ENCODE measurements at regions not wholly inside any gene's neighbourhood (a gene's known extent, or its start where the extent isn't known, plus 50 kb on each side); places are given as distances from the start of the nearest gene placed in this dataset.

DNA sequence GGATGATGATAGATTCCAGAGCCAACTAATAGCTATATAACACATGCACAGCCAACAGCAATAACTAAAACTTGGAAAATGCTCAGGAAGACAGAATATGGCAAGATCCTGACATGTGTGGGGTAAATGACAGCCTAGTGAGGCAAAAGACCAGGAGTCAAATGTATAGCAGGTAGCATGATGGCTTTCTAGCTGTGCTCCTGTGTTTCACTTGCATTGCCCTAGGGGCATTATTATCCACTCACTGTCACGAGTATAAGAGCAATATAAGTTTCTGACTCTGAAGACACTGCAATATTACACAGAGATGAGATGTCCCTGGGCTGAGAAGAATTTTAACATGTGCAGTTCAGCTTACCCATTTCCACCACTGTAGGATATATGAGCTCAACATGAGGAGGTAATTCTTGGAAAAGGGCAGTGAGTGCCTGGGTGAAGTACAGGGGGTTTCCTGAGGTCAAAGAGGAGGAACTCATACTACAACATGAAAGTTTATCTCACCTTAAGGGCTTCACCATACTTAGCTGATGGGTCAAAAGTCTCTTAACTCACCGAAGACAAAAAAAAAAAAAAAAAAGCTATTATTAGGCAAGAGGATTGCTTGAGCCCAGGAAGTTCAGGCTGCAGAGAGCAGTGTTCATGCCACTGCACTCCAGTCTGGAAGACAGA lies 1385.6 kb upstream of the SLC39A10 start:
- no peak for DNase-seq (ENCODE audit: low spot score)

DNA sequence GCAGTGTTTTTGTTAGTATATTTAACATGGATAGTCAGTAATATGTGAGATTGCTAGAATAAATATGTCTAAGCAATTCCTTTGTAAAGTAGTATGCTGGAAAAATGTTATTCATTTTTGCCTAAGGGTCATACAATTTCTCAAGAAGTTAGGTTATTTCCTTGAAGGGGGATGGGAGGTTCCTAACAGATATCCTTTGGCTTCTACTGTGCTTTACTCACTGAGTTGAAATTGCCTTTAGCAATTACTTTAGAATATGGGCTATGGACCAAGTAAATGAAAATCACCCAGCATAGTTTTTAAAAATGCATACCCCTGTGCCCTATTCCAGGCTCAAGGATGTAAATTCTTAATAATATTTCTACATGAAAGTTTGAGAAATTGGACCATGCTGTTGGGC lies 1386.4 kb upstream of the SLC39A10 start:
- DNase-seq (ENCODE audit: low spot score), result no peak

DNA sequence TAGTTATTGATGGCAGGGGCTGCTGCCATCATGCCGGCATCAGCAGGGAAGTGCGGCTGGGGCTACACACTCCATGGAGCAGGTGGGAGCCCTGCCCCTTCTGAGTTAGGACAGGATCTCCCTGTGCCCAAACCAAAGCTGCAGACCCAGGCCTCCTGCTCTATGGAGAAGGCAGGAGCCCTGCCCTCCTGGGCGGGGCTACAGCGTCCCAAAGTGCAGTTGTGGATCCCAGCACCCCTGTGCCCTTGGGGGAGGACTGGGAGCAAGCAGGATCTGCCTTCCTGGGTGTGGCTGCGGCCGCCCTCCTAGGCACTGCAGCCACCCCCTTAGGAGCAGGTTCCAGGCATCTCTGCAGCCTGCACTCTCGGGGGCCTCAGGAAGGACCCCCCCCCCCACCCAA lies 1392.4 kb upstream of the SLC39A10 start:
- no peak for DNase-seq (ENCODE audit: low spot score)

DNA sequence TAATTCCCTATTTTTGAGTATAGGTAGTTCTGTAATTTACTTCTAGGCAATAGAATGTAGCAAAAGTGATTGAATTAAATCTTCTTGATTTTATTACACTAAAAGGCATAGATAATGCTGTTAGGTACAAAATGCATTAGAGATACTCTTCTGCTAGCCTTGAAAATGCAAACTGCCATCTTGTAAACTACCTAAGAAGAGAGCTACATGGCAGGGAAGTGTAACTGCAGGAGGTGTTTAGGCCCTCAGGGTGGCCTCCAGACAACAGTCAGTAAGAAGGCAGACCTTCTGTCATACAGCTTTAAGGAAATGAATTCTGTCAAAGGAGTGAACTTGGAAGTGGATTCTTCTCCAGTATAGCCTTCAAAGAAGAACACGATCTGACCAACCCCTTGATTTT lies 1396.8 kb upstream of the SLC39A10 start:
- DNase-seq (ENCODE audit: low spot score), result no peak

DNA sequence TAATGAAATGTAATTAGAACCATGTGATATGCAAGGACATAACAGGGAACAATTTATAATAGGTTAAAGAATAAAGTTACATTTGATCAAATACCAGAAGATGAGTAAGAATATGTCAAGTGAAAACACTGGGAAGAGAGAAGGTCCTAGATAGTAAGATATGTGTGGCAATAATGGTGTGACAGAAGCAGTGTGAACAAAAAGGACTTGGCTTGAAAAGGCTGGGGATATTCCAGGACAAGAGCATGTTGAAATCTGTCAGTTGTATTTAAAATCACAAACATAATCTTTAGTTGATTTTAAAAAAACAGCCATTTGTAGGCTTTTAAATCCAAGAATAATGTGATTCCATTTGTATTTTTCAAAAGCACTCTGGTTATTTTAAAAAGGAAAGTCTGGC lies 1399.9 kb upstream of the SLC39A10 start:
- DNase-seq (ENCODE audit: low spot score), result no peak

DNA sequence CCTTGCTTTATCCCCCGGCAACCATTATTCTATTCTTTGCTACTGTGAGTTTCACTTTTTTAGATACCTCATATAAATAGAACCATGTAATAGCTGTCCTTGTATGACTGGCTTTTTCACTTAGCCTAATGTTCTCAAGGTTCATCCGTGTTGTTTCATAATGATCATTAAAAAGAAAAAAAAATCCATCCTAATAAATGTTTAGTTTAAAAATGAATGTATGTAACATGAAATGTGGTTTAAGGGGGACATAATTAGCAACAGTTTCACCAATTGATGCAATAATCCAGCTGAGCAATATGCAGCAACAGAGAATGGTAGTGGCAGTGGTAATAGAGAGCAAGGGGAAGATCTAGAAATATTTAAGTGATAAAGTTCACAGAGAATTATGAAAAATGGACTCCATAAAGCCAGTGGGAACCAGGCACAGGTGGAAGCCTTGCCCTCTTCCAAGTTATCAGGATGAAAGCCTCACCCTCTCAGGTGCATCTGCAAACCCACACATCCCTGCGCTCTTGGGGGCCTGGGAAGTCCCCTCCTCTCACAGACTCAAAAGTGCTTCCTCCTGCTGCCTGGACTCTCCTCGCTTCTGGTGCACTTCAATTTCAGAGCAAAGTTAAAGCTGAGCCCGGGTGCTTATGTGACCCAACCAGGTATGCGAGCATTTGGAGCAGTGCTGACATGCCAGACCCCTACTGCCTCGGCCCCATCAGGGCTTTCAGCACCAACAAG lies 1403.3 kb upstream of the SLC39A10 start:
- no peak for DNase-seq (ENCODE audit: low spot score)

DNA sequence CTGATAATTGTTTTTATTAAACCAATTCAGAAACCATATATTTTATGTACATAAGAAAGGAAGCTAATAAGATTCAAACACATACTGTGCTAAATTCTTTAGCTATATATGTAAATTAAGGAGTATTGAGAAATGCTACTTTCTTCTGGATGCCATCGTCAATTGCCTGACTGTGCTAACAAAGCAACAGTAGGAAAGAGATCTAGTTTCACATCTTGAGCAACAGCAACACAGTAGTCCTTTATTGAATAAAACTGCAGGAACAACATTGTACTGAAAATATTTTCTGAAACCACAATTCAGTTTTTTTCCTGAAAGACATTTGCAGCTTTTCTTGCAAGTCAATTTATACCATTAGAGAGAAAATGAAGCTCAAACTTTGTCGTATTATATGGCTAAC lies 1404.9 kb upstream of the SLC39A10 start:
- no peak for DNase-seq (ENCODE audit: low spot score)

DNA sequence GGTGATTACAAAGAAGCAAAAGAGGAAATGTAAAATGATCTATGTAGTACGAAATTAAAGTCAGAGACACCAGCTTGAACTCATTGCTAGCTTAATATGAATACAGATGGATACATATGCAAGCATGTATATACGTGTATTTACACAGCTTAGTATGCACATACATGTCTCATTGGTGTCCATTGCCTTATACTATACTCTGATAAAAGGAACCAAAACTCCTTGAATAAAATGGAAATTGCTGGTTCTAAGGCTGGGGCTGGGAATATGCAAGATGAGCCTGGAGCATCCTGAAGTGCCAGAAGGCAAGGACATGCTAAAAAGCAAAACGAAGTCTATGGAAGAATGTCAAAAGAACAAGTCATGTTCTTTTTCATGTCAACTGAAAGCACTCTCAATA lies 1424.4 kb upstream of the SLC39A10 start:
- DNase-seq (ENCODE audit: low spot score), result no peak

DNA sequence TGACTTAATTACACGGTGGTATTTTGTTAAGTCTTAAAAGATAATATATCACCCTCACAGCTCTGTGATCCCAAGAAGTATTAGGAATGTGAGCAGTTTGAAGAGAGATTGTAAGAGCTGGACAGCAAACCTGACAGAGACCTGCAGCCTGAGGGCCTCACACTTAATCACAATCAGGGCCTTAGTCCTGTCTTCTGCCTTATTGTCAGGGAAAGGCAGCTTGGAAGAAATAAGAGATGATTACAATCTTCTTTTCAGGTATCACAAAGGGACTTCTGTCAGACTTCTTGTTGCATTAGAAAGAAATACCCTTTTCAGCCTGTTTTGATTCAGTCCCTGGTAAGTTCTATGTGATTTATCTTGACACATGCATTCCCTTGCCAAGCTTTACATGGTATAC lies 1433.8 kb upstream of the SLC39A10 start:
- DNase-seq (ENCODE audit: low spot score), result no peak

DNA sequence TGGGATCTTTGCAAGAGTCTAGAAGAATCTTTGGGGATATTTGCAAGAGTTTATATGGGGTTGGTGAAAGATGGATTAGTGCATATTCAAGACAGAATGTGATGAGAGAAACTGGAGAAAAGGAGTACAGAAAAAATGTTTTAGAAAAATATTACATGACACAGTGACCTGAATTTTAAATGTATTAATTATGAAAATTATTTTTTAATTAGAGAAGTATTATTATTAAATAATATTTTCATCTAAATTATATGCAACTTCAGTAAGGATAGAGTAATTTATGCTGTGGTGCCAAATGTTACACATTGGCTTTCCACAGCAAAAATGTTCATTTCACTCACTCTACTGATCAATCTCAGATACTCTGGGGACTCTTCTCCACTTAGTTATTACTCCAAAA lies 1442.8 kb upstream of the SLC39A10 start:
- DNase-seq (ENCODE audit: low spot score), result no peak

DNA sequence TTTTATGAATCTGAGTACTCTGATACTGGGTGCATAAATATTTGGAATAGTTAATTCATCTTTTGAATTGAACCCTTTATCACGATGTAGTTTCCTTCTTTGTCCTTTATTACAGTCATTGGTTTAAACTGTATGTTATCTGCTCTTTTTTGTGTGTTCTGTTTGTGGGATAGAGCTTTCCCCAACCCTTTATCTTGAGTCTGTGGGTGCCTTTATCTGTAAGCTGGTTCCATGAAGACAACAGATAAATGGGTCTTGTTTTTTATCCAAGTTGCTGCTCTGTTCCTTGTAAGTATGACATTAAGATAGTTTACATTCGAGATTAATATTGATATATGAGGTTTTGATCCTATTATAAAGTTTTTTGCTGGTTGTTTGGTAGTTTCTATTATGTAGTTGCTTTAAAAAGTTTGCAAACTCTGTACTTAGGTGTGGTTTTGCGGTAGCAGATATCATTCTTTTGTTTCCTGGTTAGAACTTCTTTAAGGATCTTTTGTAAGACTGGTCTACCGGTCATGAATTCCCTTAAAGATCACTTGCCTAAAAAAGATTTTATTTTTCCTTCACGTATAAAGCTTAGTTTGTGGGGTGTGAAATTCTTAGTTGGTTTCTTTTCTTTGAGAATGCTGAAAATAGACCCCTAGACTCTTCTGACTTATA lies 1451.3 kb upstream of the SLC39A10 start:
- DNase-seq (ENCODE audit: low spot score), result no peak

DNA sequence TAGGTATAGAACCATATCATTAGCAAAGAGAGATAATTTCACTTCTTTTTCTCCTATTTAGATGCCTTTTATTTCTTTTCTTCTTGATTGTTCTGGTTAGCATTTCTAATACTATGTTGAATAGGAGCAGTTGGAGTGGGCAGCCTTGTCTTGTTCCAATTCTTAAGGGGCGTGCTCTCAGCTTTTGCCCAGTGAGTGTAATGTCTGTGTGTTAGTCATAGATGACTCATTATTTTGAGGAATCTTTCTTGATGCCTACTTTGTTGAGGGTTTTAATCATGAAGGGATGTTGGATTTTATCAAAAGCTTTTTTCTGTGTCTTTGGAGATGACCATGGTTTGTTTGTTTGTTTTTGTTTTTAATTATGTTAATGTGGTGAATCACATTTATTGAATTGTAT lies 1453.1 kb upstream of the SLC39A10 start:
- DNase-seq (ENCODE audit: low spot score), result no peak

DNA sequence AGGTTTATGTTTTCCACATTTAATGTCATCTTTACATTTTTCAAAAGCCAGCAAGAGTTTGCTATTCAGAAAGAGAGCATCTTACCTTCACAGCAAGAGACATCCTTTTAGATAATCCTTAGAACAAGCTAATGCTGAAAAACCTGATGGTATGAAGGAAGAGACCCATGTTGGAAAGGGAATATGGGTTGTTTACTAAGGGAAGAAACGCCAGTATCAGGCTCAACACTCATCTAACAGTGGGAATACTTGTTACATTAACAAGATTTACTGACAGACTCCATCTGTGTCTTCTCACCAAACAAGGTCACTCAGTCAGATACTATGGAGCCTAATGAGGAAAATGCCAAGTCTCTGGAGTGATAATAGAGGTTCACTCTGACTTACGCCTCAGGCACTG lies 1474.1 kb upstream of the SLC39A10 start:
- DNase-seq (ENCODE audit: low spot score), result no peak

DNA sequence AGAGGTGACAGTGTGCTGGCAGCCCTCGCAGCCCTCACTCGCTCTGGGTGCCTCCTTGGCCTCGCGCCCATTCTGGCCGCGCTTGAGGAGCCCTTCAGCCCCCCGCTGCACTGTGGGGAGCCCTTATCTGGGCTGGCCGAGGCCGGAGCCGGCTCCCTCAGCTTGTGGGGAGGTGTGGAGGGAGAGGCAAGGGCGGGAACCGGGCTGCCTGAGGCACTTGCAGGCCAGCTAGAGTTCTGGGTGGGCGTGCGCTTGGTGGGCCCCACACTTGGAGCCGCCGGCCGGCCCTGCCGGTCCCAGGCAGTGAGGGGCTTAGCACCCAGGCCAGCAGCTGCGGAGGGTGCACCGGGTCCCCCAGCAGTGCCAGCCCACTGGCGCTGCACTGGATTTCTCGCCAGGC lies 1480.9 kb upstream of the SLC39A10 start:
- DNase-seq (ENCODE audit: low spot score), result no peak

DNA sequence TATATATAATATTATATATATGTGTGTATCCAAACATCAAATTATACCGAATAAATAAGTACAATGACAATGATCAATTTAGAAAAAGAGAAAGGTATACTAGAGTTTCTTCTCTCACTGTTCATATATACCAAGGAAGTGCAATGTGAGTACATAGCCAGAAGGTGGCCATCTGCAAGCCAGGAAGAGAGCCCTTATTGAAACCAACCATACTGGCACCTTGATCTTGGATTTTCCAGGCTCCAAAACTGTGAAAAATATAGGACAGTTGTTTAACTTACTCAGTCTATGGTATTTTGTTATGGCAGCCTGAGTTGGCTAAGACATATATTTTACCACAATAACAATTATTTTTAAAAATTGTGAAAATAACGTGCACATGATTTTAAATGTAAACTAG lies 1490.2 kb upstream of the SLC39A10 start:
- DNase-seq (ENCODE audit: low spot score), result no peak

DNA sequence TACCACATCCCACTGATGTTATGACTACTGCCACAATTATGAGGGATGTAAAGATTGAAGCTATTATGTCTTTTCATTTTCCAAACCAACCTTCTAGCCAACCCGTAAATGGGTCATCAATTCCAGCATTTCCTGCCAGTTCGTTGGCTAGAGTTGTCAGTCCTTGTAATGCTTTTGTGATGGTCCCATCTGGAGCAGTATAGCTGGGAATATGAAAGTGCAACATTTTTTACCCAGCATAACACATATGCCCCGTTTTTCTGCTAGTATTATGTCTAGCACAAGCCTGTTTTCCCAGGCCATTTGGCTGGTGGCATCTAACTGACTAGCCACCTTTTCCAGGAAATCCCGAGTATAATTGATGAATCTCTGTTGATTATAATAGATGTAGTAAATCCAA lies 1501.6 kb upstream of the SLC39A10 start:
- no peak for DNase-seq (ENCODE audit: low spot score)

DNA sequence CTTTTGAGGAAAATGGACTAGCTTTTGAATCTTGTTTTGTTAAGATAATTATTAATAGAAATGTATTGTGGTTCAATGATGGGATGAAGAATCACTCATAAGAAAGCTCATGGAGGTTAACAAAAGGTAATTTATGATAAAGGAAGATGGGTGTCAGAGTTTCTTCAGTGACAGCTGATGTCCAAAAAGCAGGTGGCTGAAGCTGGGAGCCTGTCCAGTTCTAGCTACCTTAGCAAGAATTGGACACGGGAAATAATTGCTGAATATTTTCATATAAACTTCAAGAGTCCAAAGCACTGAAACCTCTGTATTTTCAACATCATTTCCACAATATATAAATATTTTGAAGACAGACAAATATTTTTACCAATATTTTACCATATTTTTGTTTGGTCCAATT lies 1505.8 kb upstream of the SLC39A10 start:
- no peak for DNase-seq (ENCODE audit: low spot score)

DNA sequence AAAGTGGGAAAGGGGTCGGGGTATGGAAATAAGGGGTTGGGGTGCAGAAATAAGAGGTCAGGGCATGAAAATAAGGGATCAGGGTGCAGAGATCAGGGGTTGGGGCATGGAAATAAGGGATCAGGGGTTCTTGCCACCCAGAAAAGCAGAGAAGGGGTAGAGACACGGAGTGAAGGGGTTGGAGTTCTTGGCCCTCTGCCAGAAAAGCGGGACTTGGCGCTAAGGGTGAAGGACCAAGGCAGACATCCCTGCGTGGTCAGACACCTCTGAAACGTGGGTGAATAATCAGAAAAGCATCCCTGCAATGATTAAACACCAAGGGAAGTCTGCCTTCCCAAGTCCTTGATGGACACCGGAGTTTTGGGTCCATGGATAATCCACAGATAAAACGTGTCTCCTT lies 1521.6 kb upstream of the SLC39A10 start:
- DNase-seq (ENCODE audit: low spot score), result no peak

DNA sequence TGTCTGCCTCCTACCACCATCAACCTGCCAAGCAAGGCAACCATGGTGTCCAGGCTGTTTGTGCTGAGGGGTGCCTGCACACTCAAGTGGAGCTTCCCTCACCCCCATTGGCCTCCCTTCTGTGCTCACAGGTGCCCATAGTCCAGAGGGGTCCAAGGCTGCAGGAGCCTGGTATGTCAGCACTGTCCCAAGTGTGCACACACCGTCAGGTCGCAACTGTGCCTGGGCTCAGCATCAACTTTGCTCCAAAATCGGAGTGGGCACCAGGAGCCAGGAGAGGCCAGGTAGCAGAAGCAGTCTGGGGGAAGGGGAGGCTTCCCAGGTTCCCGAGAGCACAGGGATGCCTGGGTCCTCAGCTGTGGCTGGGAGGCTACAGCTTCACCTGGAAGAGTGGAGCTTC lies 1528.2 kb upstream of the SLC39A10 start:
- no peak for DNase-seq (ENCODE audit: low spot score)

DNA sequence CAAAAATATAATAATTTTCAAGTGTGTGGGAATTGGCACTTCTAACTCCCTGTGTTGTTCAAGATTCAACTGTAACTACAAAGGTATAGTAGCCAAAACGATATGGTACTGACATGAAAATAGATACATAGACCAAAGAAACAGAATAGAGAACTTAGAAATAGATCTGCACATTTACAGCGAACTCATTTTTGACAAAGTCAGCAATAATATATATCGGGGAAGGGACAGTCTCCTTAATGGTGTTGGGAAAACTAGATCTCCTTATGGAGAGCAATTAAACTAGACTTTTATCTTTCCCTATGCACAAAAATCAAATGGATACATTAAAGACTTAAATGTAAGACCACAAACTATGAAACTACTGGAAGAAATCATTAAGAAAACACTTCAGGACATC lies 1530.6 kb upstream of the SLC39A10 start:
- no peak for DNase-seq (ENCODE audit: low spot score)

DNA sequence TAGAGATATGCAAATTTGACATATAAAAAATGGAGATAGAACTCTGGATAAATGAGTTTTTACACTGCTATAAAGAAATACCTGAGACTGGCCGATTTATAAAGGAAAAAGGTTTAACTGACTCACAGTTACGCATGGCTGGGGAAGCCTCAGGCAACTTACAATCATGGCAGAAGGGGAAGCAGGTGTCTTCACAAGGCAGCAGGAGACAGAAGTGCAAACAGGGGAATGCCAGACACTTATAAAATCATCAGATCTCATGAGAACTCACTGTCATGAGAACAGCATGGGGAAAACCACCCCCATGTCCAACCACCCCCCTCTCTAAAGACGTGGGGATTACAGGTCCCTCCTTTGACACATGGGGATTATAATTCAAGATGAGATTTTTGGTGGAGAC lies 1540.2 kb upstream of the SLC39A10 start:
- DNase-seq (ENCODE audit: low spot score), result no peak

DNA sequence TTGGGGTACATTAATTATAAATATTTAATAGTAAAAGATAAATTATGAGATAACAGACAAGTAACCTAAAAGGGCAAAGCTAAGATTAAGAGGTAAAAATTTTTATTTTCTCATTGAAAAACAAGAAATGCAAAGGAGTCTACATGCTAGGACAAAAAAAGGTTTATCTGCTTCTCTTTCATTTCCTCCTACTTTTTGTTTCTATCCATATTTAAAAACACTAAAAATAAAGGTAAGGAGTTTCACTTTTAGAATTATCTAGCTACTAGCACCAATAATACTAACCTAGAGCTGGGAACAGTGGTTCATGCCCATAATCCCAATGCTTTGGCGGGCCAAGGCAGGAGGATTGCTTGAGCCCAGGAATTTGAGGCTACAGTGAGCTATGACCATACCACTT lies 1551.7 kb upstream of the SLC39A10 start:
- DNase-seq (ENCODE audit: low spot score), result no peak

DNA sequence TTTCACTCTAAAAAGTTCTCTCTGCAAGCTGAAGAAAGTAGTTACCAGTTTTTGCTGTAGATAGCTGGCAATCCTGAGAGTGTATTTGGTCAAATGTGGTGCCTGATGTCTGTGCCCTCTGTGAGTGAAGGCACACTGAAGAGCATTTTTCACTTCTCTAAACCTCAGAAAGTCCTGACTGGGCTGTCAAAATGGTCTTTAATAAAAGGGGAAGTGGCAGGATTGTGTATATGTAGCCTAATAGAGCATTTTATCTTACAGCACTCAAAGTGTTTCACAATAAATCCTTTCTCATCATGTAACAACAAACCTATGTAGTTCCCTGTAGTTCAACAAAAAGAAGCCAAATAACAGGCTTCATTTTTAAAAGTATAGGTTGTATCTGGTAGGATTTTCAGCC lies 1552.3 kb upstream of the SLC39A10 start:
- no peak for DNase-seq (ENCODE audit: low spot score)

All from CD4-positive, alpha-beta T cell treated with Interleukin-6 at 100 ng/mL for 8 hours (primary cell).